Lung (tissue), 11 donors: ENCODE measurements at regions not wholly inside any gene's neighbourhood (a gene's known extent, or its start where the extent isn't known, plus 50 kb on each side); places are given as distances from the start of the nearest gene placed in this dataset.

ENCODE experiments used
- ATAC-seq: fragments of 200-7000 bp; cut with Tn5 transposase; one replicate; pipeline ENCODE4 v1.9.1; 2020; ENCODE audit warnings: moderate number of reproducible peaks; ENCODE audit not compliant: insufficient read depth, low FRiP score
- DNase-seq, 3 donors: peaks; one replicate each; pipeline ENCODE4 v3.0.0-alpha.2; 2013 to 2017
- H3K27ac ChIP-seq, 2 donors: one replicate each; pipeline ENCODE4 v1.5.1; 2013; ENCODE audit warnings: mild to moderate bottlenecking in 2 of 2, moderate library complexity in 2 of 2, control low read depth in 1 of 2, inconsistent platforms in 1 of 2, low read depth in 1 of 2, low read length in 1 of 2
- H3K27me3 ChIP-seq, 3 donors: one replicate each; pipeline ENCODE4 v1.5.1; 2013; ENCODE audit warnings: low read length in 2 of 3; ENCODE audit not compliant: control insufficient read depth in 3 of 3, insufficient read depth in 3 of 3
- H3K36me3 ChIP-seq, 4 donors: one replicate each; pipeline ENCODE4 v1.5.1; 2013; ENCODE audit warnings: low read length in 4 of 4, mild to moderate bottlenecking in 1 of 4, moderate library complexity in 1 of 4; ENCODE audit not compliant: control insufficient read depth in 4 of 4, insufficient read depth in 4 of 4
- H3K4me1 ChIP-seq, 5 donors: one replicate each; pipeline ENCODE4 v1.5.1; 2013; ENCODE audit warnings: low read length in 5 of 5, mild to moderate bottlenecking in 2 of 5, moderate library complexity in 1 of 5; ENCODE audit not compliant: control insufficient read depth in 5 of 5, insufficient read depth in 5 of 5
- H3K4me3 ChIP-seq: one replicate; pipeline ENCODE4 v1.5.1; 2013; ENCODE audit warnings: mild to moderate bottlenecking, control low read depth, moderate library complexity
- H3K9ac ChIP-seq, 2 donors: one replicate each; pipeline ENCODE4 v1.5.1; 2013; ENCODE audit warnings: low read length in 2 of 2, control low read depth in 1 of 2; ENCODE audit not compliant: insufficient read depth in 1 of 2
- H3K9me3 ChIP-seq, 4 donors: one replicate each; pipeline ENCODE4 v1.5.1; 2013; ENCODE audit warnings: low read length in 3 of 4, mild to moderate bottlenecking in 1 of 4, moderate library complexity in 1 of 4; ENCODE audit not compliant: control insufficient read depth in 4 of 4, insufficient read depth in 3 of 4
- CTCF ChIP-seq: IDR thresholded peaks from 2 replicates; pipeline ENCODE4 v1.5.1; 2012; ENCODE audit warnings: mild to moderate bottlenecking; ENCODE audit errors: control extremely low read depth, extremely low read depth
- WGBS, 2 donors: extraction: QIAGEN DNeasy Blood & Tissue Kit; methylation state at CpG; one replicate each; pipeline ENCODE4 v1.1.7; 2013; 5-methylcytosine and 5-hydroxymethylcytosine counted together
- donor health status: control.
- donor health status: control.
- donor health status: Bipolar disorder and iron deficiency.
- donor health status: healthy.
- donor health status: DM: yes; HTN: yes; CAD: no.

- Histone ChIP-seq H3K9me3 (no peaks in the 10 kb centered on the region), H3K4me1 (peaks cover 0 to 22% (median 0%) of the 10 kb centered on the region in 5 donors), H3K27me3 (no peaks in the 10 kb centered on the region), H3K36me3 (no peaks in the 10 kb centered on the region), H3K9ac (no peak overlapping the region), H3K4me3 (no peak overlapping the region), H3K27ac (no peak overlapping the region)
- peak in 1 of 3 donors; percentile 28 for DNase-seq
- ATAC-seq = no peak
- no peak for TF ChIP-seq CTCF
- 72% methylated on average over 1 of the region's 1 CpG for WGBS, 2 donors
Observed at GRCh38 chr7:115357703-115357999, 435.8 kb downstream of the MDFIC start.

DNA sequence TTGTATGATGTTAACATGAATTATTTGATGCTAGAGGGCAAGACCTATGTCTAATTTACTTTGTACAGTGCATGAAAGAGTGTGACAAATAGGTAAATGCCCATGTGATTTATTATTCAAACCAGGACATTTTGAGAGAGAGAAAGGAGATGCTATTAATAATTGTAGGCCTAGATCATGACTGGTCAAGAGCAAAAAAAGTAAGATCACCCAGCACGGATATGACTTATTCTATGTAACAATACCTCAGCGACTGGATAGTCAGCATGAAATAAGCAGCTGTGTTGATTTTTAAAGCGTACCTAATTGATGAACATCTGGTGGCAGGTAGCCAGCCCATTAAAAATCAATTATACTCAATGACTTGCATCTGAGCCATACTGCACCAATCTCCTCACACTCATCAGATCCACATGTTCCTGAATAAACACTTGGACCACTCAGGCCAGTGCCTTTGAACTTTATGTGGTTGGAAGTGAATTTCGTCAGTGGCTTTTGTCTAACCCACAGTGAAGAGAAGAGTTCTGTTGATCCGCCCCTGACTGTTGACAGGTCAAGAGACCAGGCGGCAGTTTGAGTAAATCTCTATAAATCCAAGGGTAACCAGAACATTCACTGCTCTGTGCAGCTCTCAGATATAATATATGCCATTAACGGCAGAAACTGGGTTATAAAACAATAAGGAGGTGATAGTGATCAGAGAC lies 435.3 kb downstream of the MDFIC start:
- peak; percentile 80 to 95 (median 94) for DNase-seq
- Histone ChIP-seq H3K36me3 (no peaks in the 10 kb centered on the region), H3K4me1 (peaks cover 0 to 24% (median 0%) of the 10 kb centered on the region in 5 donors), H3K9ac (no peak overlapping the region), H3K27me3 (no peaks in the 10 kb centered on the region), H3K4me3 (no peak overlapping the region), H3K9me3 (no peaks in the 10 kb centered on the region), H3K27ac (no peak overlapping the region)
- WGBS, 2 donors = 79 to 88% methylated on average over 7 of the region's 7 CpGs
- ATAC-seq = no peak
- TF ChIP-seq CTCF = no peak

DNA sequence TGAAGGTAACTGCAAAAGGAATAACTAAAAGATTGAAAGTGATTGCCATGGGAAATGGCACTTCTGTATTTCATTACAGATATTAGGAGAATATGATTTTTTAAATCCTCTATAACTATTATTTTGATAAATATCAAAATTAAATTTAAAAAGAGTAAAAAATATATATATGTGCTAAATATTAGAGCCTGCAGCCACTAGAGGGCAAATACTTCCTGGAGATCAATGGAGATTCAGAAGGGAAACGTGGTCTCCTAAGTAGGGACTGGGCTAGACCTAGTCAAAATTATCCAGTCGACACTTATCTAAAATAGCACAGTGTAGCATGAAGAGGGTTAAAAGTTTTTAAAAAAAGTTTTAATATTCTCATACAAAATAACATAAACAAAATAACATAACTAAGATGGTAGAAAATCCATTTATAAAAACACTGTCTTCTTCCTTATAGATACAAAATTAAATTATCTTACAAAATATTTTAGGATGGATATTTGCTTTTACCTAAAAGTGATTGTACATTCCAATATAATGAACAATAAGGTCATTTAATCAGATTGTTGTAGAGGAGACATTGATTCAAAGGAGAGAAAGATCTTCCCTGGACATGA lies 434.3 kb downstream of the MDFIC start:
- Histone ChIP-seq H3K36me3 (no peaks in the 10 kb centered on the region), H3K9ac (no peak overlapping the region), H3K4me3 (no peak overlapping the region), H3K4me1 (peaks cover 0 to 24% (median 0%) of the 10 kb centered on the region in 5 donors), H3K9me3 (no peaks in the 10 kb centered on the region), H3K27ac (no peak overlapping the region), H3K27me3 (no peaks in the 10 kb centered on the region)
- WGBS, 2 donors = 25 to 59% methylated on average over 2 of the region's 2 CpGs
- DNase-seq = peak in 2 of 3 donors; percentile 24 to 25
- TF ChIP-seq CTCF = no peak
- no peak for ATAC-seq
